GM06990 (cell line): ENCODE measurements at regions not wholly inside any gene's neighbourhood (a gene's known extent, or its start where the extent isn't known, plus 50 kb on each side); places are given as distances from the start of the nearest gene placed in this dataset.
"Not testable (repeated sequence)": the region's sequence is repeated elsewhere in the genome, so short reads cannot be mapped to it uniquely, and the experiment has no call there.

ENCODE experiments used
- DNase-seq: peaks from one replicate; pipeline ENCODE4 v3.0.0-alpha.2; 2011; ENCODE audit not compliant: insufficient read length; ENCODE audit errors: extremely low read depth
- H3K27me3 ChIP-seq: replicated peaks from 2 replicates; pipeline ENCODE4 v1.6.0; 2011; ENCODE audit warnings: low read length; ENCODE audit not compliant: control insufficient read depth, insufficient read depth
- H3K36me3 ChIP-seq: 2 replicates; pipeline ENCODE4 v1.5.1; 2011; ENCODE audit warnings: low read length; ENCODE audit not compliant: control insufficient read depth, insufficient read depth
- H3K4me3 ChIP-seq: replicated peaks from 2 replicates; pipeline ENCODE4 v1.5.1; 2011; ENCODE audit warnings: low read depth, mild to moderate bottlenecking, control low read depth, low read length
- CTCF ChIP-seq: IDR thresholded peaks from 2 replicates; pipeline ENCODE4 v1.5.1; 2011; ENCODE audit warnings: low read length, control low read depth, mild to moderate bottlenecking, inconsistent platforms; ENCODE audit not compliant: insufficient read depth, poor library complexity, severe bottlenecking

- TF ChIP-seq CTCF, result no peak
- no peak overlapping the region for H3K4me3 ChIP-seq
Measured at GRCh38 chr21:25175938-25176337, 431.3 kb downstream of the MRPL39 start.

GRCh38 chr21:25171438-25171837, 435.8 kb downstream of the MRPL39 start:
- no peak for DNase-seq
- H3K27me3 ChIP-seq, result no peaks in the 10 kb centered on the region
- TF ChIP-seq CTCF, result no peak
- H3K4me3 ChIP-seq, result no peak overlapping the region
- no peaks in the 10 kb centered on the region for H3K36me3 ChIP-seq

More at GRCh38 chr21:25175938-25176337, 431.3 kb downstream of the MRPL39 start:
- Histone ChIP-seq H3K27me3 (no peaks in the 10 kb centered on the region), H3K36me3 (no peaks in the 10 kb centered on the region)
- DNase-seq, result no peak

- DNase-seq, result no peak
- no peaks in the 10 kb centered on the region for H3K36me3 ChIP-seq
- H3K4me3 ChIP-seq, result no peak overlapping the region
- no peaks in the 10 kb centered on the region for H3K27me3 ChIP-seq
- no peak for TF ChIP-seq CTCF
Measured at GRCh38 chr21:25170681-25171080, 436.6 kb downstream of the MRPL39 start.

- no peak for TF ChIP-seq CTCF
- Histone ChIP-seq H3K27me3 (no peaks in the 10 kb centered on the region), H3K4me3 (no peak overlapping the region), H3K36me3 (no peaks in the 10 kb centered on the region)
- DNase-seq, result no peak
Measured at GRCh38 chr21:25169370-25169769, 437.9 kb downstream of the MRPL39 start.

- not testable (repeated sequence) for DNase-seq, H3K4me3 ChIP-seq, H3K27me3 ChIP-seq, H3K36me3 ChIP-seq
Measured at GRCh38 chr21:25166904-25167303, 440.4 kb downstream of the MRPL39 start.

- no peaks in the 10 kb centered on the region for H3K36me3 ChIP-seq
- TF ChIP-seq CTCF, result no peak
- no peak for DNase-seq
- H3K27me3 ChIP-seq, result no peaks in the 10 kb centered on the region
- no peak overlapping the region for H3K4me3 ChIP-seq
Measured at GRCh38 chr21:25161571-25161970, 445.7 kb downstream of the MRPL39 start.

- H3K27me3 ChIP-seq, H3K4me3 ChIP-seq, H3K36me3 ChIP-seq, DNase-seq: not testable (repeated sequence)
Measured at GRCh38 chr21:25155020-25155419, 452.3 kb downstream of the MRPL39 start.
